ENCODE measurements at regions not wholly inside any gene's neighbourhood (a gene's known extent, or its start where the extent isn't known, plus 50 kb on each side); places are given as distances from the start of the nearest gene placed in this dataset.
"Not testable (repeated sequence)": the region's sequence is repeated elsewhere in the genome, so short reads cannot be mapped to it uniquely, and the experiment has no call there.

- no peak for DNase-seq
These were observed 59.7 kb downstream of the RAP2B start for GRCh38 chr3:153221748-153222162.

- not testable (repeated sequence) for DNase-seq
These were observed 64.9 kb downstream of the RAP2B start for GRCh38 chr3:153226877-153227276.

- DNase-seq = not testable (repeated sequence)
These were observed 68.4 kb downstream of the RAP2B start for GRCh38 chr3:153230427-153230826.

GRCh38 chr3:153231245-153231644 lies 69.2 kb downstream of the RAP2B start:
- not testable (repeated sequence) for DNase-seq

- DNase-seq = not testable (repeated sequence)
These were observed 70.2 kb downstream of the RAP2B start for GRCh38 chr3:153232050-153232752.

- no peak for DNase-seq
These were observed 70.8 kb downstream of the RAP2B start for GRCh38 chr3:153232851-153233271.

GRCh38 chr3:153233986-153234385 lies 72.0 kb downstream of the RAP2B start:
- DNase-seq = no peak

GRCh38 chr3:153242896-153243295 lies 80.9 kb downstream of the RAP2B start:
- no peak for DNase-seq

- no peak for DNase-seq
These were observed 82.9 kb downstream of the RAP2B start for GRCh38 chr3:153244961-153245360.

- no peak for DNase-seq
These were observed 83.6 kb downstream of the RAP2B start for GRCh38 chr3:153245661-153246060.

GRCh38 chr3:153246331-153246730 lies 84.3 kb downstream of the RAP2B start:
- no peak for DNase-seq

GRCh38 chr3:153246806-153247205 lies 84.8 kb downstream of the RAP2B start:
- no peak for DNase-seq

- DNase-seq = no peak
These were observed 85.6 kb downstream of the RAP2B start for GRCh38 chr3:153247331-153248330.

- not testable (repeated sequence) for DNase-seq
These were observed 86.8 kb downstream of the RAP2B start for GRCh38 chr3:153248835-153249234.

- DNase-seq = no peak
These were observed 87.9 kb downstream of the RAP2B start for GRCh38 chr3:153249906-153250305.

- no peak for DNase-seq
These were observed 88.4 kb downstream of the RAP2B start for GRCh38 chr3:153250446-153250845.

GRCh38 chr3:153252963-153253362 lies 90.9 kb downstream of the RAP2B start:
- DNase-seq = no peak

- DNase-seq = no peak
These were observed 92.3 kb downstream of the RAP2B start for GRCh38 chr3:153254361-153254760.

- no peak for DNase-seq
These were observed 95.8 kb downstream of the RAP2B start for GRCh38 chr3:153257673-153258351.

- DNase-seq = no peak
These were observed 97.9 kb downstream of the RAP2B start for GRCh38 chr3:153259956-153260355.

- no peak for DNase-seq
These were observed 98.7 kb downstream of the RAP2B start for GRCh38 chr3:153260681-153261080.

GRCh38 chr3:153266619-153267018 lies 104.6 kb downstream of the RAP2B start:
- DNase-seq = no peak
